NCI-H2227 treated with DMSO at 0.1 percent for 48 hours (cell line): ENCODE measurements at regions not wholly inside any gene's neighbourhood (a gene's known extent, or its start where the extent isn't known, plus 50 kb on each side); places are given as distances from the start of the nearest gene placed in this dataset.
"Not testable (repeated sequence)": the region's sequence is repeated elsewhere in the genome, so short reads cannot be mapped to it uniquely, and the experiment has no call there.

ENCODE experiments used
- DNase-seq: peaks from one replicate; lab custom pipeline; 2025; lab: John Stamatoyannopoulos, UW

DNA sequence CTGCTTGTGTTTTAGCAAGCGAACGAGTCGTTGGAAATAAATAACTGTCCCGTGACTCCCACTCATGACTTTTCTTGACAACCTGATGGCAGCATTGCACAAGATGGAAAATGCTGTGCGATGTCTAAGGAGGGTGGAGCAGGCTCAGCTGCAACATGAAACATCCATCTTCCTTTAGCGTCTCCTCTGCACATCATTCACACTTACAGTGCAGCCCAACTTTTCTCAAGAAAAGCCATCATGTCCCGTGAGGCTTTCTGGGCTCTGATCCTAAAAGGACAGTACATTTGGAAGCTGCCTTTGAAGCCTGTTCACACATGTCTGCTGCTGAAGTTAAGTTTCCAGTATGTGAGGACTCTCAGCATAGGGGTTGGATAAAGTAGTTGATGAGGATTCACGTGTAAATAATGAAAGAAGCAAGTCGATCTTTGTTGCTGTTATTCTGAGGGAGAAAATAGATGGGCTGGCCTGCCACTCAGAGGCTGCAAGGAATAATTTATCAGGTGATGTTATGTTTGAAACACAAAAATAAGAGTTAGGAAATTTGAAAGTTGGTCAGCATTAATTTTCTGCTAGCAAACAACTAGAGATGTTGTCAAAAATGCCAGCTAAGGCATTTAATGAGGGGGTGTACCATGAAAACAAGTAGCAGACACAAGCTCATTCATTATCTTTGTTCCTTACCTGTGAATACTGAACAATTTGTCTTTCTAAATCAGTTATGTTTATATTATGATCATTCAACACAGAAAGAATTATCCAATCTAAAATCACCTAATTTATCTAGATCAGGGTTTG, 328.7 kb upstream of the ZFP42 start:
- DNase-seq: no peak

DNA sequence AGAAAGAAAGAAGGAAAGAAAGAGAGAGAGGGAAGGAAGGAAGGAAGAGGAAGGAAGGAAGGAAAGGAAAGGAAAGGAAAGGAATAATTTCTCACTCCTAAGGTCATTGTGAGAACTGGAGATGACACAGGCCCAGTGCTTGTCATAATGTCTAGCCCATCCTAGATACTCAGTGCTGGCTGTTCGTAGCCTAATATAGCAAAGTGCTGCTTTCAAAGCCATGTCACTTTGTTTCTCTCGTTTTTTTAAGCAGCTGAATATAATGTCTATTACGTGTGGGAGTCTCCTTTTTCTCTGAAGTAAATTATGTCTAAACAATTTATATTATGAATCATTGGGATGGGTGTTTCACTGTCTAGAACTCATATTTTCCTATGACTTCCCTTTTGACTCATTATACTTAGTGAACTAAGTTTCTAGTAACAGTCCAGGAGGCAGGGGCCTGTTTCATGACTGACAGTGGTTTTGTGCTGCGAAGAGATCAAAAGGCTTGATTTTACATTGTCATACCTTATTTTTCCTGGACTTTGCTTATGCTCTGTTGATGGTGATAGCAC, 327.0 kb upstream of the ZFP42 start:
- no peak for DNase-seq

DNA sequence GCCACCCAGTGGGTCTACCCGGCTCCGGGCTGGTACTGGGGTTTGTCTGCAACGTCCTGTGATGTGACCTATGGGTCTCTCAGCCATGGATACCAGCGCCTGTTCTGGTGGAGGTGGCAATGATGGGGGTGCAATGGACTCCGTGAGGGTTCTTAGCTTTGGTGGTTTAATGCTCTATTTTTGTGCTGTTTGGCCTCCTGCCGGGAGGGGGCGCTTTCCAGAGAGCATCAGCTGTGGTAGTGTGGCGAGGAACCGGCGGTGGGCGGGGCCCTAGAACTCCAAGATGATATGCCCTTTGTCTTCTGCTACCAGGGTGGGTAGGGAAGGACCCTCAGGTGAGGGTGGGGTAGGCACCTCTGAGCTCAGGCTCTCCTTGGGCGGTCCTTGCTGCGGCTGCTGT, 324.1 kb upstream of the ZFP42 start:
- not testable (repeated sequence) for DNase-seq

GRCh38 chr4:187671958-187672357, 323.6 kb upstream of the ZFP42 start:
- DNase-seq: not testable (repeated sequence)

- DNase-seq: not testable (repeated sequence)
These were observed 323.0 kb upstream of the ZFP42 start for GRCh38 chr4:187672526-187672925.

DNA sequence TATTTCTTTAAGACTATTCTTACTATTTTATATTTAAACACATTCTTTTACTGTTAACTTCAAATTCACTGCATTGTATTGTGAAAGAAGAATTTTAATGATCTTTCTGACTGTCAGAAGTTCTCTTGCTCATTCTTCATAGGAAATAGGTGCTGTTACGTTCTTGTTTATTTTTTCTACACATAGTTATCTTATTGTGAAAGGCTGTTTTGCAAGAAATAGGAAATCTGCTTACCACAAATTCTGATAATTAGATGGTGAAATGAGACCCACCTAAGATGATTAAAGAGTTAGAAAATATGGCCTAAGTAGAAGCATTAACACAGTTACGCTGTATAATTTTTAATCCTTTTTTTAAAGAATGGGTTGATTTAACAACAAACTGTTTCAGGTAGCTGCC, 316.1 kb upstream of the ZFP42 start:
- no peak for DNase-seq

DNA sequence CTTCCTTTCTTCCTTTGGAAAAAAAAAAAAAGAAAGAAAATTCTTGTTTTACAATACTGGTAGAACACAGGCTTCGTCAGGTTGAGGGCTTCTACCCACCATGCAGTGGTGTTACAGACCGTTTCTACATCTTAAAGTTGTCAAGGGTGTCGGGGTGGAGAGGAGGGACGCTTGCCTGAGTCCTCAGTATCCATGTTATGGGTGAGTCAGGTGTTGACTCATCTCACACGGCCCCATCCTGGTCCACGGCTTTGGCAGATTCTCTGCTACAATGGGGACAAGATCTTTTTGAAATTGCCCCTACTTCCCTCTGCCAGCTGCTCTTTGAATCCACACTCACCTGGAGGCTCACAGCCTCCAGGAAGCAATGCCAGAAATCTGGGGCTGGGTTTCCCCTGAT, 310.3 kb upstream of the ZFP42 start:
- no peak for DNase-seq

- DNase-seq: no peak
These were observed 307.9 kb upstream of the ZFP42 start for GRCh38 chr4:187687697-187688096.

DNA sequence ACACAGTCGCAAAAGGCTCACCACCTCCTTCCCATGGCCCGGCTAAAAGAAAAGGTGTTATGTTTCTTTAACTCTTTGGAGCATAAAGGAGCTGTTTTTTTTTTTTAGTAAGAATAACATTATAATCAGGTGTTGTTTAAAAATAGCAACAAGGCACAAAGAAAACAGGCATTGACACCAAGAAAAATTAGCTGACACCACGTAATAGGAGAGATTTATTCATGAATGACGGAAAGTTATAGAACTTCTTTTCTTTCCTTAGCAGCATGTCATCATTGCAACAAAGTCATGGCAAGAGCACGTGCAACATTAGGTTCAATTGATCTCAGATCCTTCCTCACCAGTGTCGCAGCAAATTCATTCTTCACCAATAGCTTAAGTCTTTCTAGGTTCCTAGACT, 302.9 kb upstream of the ZFP42 start:
- DNase-seq: no peak

DNA sequence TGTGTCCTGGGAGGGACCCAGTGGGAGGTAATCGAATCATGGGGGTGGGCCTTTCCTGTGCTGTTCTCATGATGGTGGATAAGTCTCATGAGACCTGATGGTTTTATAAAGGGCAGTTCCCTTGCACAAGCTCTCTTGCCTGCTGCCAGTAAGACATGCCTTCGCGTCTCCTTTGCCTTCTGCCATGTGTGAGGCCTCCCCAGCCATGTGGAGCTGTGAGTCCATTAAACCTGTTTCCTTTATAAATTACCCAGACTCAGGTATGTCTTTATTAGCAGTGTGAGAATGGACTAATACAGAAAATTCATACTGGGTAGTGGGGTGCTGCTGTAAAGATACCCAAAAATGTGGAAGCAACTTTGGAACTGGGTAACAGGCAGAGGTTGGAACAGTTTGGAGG, 300.0 kb upstream of the ZFP42 start:
- not testable (repeated sequence) for DNase-seq

DNA sequence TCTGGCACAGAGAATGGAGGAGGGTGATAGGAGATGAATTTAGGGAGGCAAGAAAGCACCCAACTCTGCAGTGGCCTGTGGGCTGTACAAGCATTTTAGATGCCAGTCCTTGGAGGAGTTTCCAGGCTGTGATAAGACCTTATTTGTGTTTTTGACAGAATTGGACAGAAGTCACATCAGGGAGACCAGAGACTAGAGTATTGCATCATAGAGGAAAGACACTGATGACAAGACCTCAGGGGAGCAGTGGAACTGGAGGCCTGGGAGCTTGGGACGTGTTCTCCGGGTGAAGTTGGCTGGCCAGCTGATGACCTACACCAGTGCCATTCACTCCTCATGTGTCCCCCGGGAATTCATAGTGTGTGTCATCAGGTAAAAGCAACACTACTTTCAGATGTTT, 284.0 kb upstream of the ZFP42 start:
- DNase-seq: no peak

- no peak for DNase-seq
These were observed 280.6 kb upstream of the ZFP42 start for GRCh38 chr4:187714957-187715356.

- no peak for DNase-seq
These were observed 280.1 kb upstream of the ZFP42 start for GRCh38 chr4:187715466-187715865.

GRCh38 chr4:187724456-187724855, 271.1 kb upstream of the ZFP42 start:
- no peak for DNase-seq

DNA sequence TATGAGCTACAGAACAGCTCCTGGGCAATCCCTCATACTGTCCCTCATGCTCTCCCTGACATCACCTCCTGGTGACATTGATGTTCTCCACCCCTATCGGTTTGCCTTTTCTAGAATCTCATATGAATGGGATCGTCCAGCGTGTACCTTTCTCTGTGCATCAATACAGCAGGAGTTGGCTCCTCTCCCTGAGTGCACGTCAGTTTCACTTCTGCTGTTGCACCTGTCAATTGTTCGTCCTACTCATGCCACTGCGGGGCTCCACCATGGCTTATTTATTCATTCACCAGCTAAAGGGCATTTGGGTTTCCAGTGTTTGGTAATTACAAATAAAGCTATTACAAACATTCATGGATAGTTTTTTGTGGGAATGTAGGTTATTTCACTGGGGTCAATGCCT, 269.1 kb upstream of the ZFP42 start:
- DNase-seq: no peak

DNA sequence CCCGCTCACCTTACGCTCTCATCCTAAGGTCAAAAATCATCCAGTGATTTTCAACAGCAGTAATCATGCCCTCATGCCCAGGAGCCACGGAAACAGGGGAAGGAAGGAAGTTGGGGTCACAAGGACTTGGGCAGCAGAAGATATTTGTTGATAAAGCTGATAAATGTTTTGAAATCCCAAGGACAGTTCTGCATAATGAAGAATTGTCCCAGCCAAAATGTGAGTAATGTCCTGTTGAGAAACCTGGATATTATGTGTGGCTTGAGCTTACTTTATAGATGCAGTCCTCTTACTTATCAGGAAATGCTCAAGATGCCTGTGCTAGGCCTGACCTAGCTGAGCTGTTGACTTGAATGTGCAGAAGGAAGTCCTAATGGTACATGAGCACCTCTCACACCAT, 263.0 kb upstream of the ZFP42 start:
- DNase-seq: no peak

GRCh38 chr4:187739771-187740170, 255.8 kb upstream of the ZFP42 start:
- no peak for DNase-seq

DNA sequence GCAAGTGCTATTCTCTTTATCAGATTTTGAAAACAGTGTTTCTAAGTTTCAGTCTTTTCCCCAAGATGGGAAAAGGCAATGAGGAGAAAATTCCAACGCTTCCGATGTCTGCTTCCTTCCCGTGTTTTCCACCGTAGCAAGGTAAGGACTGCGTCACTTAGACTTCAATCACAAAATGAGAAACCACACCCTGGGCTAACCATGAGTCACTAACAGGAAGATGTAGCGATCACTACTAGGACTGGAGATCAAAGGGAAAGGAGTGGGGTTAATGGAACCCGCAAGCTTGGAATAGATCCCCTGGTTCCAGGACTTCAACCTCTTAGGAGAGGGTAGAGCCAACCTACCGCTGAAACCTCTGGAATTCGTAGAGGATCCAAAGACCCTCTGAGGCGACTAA, 250.7 kb upstream of the ZFP42 start:
- DNase-seq: no peak

DNA sequence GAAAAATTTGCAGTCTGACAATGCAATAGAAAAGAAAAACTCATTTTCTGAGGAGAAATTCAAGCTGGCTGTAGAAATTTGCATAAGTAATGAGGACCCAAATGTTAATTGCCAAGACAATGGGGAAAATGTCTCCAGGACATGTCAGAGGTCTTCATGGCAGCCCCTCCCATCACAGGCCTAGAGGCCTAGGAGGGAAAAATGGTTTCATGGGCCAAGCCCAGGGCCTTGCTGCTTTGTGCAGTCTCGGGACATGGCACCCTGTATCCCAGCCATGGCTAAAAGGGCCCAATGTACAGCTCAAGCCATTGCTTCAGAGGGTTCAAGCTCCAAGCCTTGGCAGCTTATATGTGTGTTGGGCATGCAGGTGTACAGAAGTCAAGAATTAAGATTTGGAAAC, 244.9 kb upstream of the ZFP42 start:
- not testable (repeated sequence) for DNase-seq

GRCh38 chr4:187767158-187767557, 228.4 kb upstream of the ZFP42 start:
- no peak for DNase-seq

GRCh38 chr4:187767687-187768086, 227.9 kb upstream of the ZFP42 start:
- no peak for DNase-seq

DNA sequence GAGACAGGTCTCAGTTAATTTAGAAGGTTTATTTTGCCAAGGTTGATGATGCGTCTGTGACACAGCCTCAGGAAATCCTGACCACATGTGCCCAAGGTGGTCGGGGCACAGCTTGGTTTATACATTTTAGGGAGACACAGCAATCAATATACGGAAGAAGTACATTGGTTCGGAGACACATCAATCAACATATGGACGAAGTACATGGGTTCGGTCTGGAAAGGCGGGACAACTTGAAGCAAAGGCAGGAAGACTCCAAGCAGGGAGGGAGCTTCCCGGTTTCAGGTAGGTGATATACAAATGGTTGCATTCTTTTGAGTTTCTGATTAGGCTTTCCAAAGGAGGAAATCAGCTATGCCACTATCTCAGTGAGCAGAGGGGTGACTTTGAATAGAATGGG, 225.2 kb upstream of the ZFP42 start:
- no peak for DNase-seq

DNA sequence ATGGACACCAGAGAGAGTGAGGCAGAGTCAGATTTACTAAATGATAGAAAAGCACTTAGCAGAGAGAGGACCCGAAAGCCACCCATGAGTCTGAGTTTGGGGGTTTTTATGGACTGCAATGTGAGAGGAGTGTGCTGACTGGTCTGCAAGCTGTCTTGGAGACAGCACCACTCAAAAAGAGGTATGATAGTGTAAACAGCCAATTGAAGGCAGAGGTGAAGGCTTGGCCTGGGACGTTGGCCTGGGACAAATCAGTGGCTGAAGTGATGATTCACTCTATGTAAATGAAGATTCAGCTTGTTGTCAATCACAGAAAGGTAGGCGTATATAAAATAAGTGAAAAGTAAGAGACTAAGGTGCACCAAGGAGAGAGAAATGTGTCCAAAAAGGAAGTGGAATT, 217.6 kb upstream of the ZFP42 start:
- DNase-seq: no peak

DNA sequence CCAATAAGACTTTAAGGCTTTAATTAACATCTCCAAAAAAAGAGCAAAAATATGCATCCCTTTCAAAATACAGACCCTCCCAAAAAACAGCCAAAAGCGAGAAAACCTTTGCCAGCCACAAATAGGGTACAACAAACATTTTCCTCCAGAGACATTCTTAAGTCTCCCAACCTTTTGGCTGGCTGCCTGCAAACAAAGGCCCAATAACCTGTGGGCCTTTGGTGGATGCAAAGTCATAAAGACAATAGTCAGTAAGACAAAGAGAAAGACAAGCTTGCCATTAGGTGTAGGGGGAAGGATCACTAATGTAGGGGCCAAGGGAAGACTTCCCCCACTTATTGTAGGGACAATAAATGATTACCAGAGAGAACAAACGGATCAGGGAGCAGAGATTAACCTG, 215.5 kb upstream of the ZFP42 start:
- DNase-seq: no peak
